Esophagus squamous epithelium (tissue), 5 donors: ENCODE measurements at regions not wholly inside any gene's neighbourhood (a gene's known extent, or its start where the extent isn't known, plus 50 kb on each side); places are given as distances from the start of the nearest gene placed in this dataset.

ENCODE experiments used
- DNase-seq: peaks from one replicate; lab custom pipeline; 2025; lab: John Stamatoyannopoulos, UW
- H3K27ac ChIP-seq, 4 donors: fragments of 200-600 bp; sonication (generic); one replicate each; pipeline ENCODE4 v1.5.1; 2016 to 2019; ENCODE audit warnings: mild to moderate bottlenecking in 1 of 4
- H3K27me3 ChIP-seq, 4 donors: fragments of 200-600 bp; sonication (generic); 1 replicate in 3 of 4; 2 replicates in 1 of 4; pipeline versions ENCODE4 v1.5.1 to v1.6.0; 2017 to 2021; ENCODE audit warnings: antibody characterized with exemption in 1 of 4
- H3K36me3 ChIP-seq, 3 donors: fragments of 200-600 bp; sonication (generic); one replicate each; pipeline ENCODE4 v1.5.1; 2016 to 2019
- H3K4me1 ChIP-seq, 3 donors: fragments of 200-600 bp; sonication (generic); one replicate each; pipeline ENCODE4 v1.5.1; 2017 to 2019
- H3K4me3 ChIP-seq, 4 donors: fragments of 200-600 bp; sonication (generic); 1 replicate in 3 of 4; 2 replicates in 1 of 4; pipeline ENCODE4 v1.5.1; 2016 to 2019; ENCODE audit warnings: mild to moderate bottlenecking in 2 of 4, moderate library complexity in 1 of 4
- H3K9me3 ChIP-seq, 3 donors: fragments of 200-600 bp; sonication (generic); one replicate each; pipeline ENCODE4 v1.5.1; 2016 to 2019
- POLR2A ChIP-seq, 4 donors: fragments of 450-650 bp; IDR thresholded peaks; one replicate each; pipeline ENCODE4 v1.6.1; 2017; ENCODE audit warnings: antibody characterized with exemption in 4 of 4, mild to moderate bottlenecking in 4 of 4, moderate library complexity in 3 of 4
- WGBS, 2 donors: methylation state at CpG; one replicate each; pipeline ENCODE4 v1.1.5; 2018; 5-methylcytosine and 5-hydroxymethylcytosine counted together
- intact Hi-C: fragments of 100-400 bp; cut with DNase I; formaldehyde crosslinking; loops from one replicate; pipeline ENCODE4 v1.15.0; 2022
- TF ChIP-seq, protein P1 (sequence below), 6 experiments: fragments of 450-650 bp in 4 of 6; fragments of 200-600 bp in 2 of 6; sonication (generic) in 2 of 6; IDR thresholded peaks; one replicate each; pipeline ENCODE4 v1.5.1; 2016 to 2019; ENCODE audit warnings: antibody characterized with exemption in 6 of 6, mild to moderate bottlenecking in 4 of 6, moderate library complexity in 4 of 6
- donor health status: DM: yes; HTN: yes; CAD: no.

DNA sequence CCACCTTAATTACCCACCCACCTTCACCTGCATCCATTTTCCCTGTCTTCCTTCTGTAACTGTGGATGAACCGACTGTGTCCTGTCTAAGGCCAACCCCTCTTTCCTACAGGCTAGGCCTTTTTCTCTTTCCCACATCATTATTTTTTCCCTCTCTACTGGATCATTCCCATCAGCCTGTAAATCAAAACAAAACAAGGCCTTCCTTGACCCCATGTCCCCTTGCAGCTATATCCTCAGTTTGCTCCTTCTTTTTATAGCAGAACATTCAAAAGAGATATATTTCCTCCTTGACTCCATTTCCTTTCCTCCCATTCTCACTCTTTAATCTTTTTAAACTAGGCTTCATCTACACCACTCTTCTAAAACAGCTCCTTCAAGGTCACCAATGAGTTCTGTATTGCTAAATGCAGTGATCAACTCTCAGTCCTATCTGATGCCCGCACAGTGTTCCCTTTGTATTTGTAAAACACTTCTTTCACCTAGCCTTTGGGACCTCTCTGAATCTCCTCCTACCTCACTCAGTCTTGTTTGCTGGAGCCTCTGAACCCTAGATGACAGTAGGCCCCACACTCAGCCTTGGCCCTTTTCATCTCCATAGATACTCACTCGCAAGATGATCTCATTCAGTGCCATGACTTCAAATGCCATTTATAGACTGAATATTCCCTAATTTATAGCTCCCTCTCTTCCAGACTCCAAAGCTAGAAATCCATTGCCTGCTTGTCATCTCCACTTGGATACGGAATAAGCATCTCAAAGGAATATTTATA is 55.7 kb downstream of the CXCR4 start:
- intact Hi-C loops = no loop called here
- H3K27me3 ChIP-seq = peaks cover 0 to 7% (median 0%) of the 10 kb centered on the region in 4 donors
- H3K27ac ChIP-seq = no peak overlapping the region
- H3K4me3 ChIP-seq = no peak overlapping the region
- TF ChIP-seq, protein P1, sequence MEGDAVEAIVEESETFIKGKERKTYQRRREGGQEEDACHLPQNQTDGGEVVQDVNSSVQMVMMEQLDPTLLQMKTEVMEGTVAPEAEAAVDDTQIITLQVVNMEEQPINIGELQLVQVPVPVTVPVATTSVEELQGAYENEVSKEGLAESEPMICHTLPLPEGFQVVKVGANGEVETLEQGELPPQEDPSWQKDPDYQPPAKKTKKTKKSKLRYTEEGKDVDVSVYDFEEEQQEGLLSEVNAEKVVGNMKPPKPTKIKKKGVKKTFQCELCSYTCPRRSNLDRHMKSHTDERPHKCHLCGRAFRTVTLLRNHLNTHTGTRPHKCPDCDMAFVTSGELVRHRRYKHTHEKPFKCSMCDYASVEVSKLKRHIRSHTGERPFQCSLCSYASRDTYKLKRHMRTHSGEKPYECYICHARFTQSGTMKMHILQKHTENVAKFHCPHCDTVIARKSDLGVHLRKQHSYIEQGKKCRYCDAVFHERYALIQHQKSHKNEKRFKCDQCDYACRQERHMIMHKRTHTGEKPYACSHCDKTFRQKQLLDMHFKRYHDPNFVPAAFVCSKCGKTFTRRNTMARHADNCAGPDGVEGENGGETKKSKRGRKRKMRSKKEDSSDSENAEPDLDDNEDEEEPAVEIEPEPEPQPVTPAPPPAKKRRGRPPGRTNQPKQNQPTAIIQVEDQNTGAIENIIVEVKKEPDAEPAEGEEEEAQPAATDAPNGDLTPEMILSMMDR (IDR thresholded peaks at IDR 0.05) = no peak
- no peak for TF ChIP-seq POLR2A (IDR thresholded peaks at IDR 0.05)
- H3K4me1 ChIP-seq = no peaks in the 10 kb centered on the region
- WGBS, 2 donors = 71 to 78% methylated on average over 4 of the region's 4 CpGs
- no peaks in the 10 kb centered on the region for H3K36me3 ChIP-seq
- DNase-seq = no peak
- H3K9me3 ChIP-seq = no peaks in the 10 kb centered on the region

DNA sequence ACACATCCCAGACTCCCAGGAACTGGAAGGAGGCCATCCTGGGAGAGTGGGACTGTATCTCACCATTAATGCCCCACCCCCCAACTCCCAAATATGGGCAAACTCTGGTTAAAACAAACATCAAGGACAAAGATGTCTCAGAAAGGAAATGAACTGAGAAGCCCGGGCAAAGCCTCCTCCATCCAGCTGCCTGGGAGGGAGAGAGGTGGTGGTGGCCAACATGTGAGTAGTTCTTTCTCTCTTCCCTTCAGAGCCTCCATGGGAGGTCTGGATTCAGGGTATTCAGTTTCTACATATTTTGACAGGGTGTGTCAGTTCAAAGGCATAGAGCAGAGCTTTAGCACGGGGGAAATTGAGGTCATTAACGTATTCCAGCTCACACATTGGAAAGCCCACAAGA is 57.5 kb downstream of the CXCR4 start:
- TF ChIP-seq, protein P1 (IDR thresholded peaks at IDR 0.05) = no peak
- no peak for TF ChIP-seq POLR2A (IDR thresholded peaks at IDR 0.05)
- intact Hi-C loops = no loop called here
- H3K9me3 ChIP-seq = no peaks in the 10 kb centered on the region
- DNase-seq = no peak
- no peaks in the 10 kb centered on the region for H3K4me1 ChIP-seq
- 40 to 42% methylated on average over 3 of the region's 3 CpGs for WGBS, 2 donors
- no peak overlapping the region for H3K27ac ChIP-seq
- no peak overlapping the region for H3K4me3 ChIP-seq
- no peaks in the 10 kb centered on the region for H3K27me3 ChIP-seq
- H3K36me3 ChIP-seq = no peaks in the 10 kb centered on the region

DNA sequence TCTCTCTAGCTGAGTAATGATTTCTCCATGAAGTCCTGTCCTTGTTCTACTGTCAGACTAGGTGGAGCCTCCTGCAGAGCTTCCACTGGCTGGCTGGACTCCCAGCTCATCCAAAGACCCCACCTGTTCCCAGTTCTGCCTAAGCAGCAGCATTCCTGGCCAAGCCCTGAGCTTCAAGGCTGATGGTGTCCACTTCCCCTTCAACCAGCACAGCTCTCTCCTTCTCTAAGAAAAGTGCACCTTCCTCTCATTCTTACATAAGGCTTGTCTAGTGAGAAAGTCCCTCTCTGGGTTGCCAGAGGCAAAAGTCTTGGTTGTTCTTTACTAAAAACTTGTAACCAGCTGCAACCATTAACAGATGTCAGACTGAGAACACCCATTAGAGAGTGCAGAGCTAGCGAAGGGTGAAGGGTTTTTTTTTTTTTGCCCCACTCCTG is 58.9 kb downstream of the CXCR4 start:
- TF ChIP-seq, protein P1 (IDR thresholded peaks at IDR 0.05) = no peak
- TF ChIP-seq POLR2A (IDR thresholded peaks at IDR 0.05) = no peak
- Histone ChIP-seq H3K27me3 (no peaks in the 10 kb centered on the region), H3K27ac (no peak overlapping the region), H3K9me3 (no peaks in the 10 kb centered on the region), H3K4me1 (no peaks in the 10 kb centered on the region), H3K4me3 (no peak overlapping the region), H3K36me3 (no peaks in the 10 kb centered on the region)
- intact Hi-C loops = no loop called here
- no peak for DNase-seq
- WGBS, 2 donors = 71 to 79% methylated on average over 1 of the region's 1 CpG

DNA sequence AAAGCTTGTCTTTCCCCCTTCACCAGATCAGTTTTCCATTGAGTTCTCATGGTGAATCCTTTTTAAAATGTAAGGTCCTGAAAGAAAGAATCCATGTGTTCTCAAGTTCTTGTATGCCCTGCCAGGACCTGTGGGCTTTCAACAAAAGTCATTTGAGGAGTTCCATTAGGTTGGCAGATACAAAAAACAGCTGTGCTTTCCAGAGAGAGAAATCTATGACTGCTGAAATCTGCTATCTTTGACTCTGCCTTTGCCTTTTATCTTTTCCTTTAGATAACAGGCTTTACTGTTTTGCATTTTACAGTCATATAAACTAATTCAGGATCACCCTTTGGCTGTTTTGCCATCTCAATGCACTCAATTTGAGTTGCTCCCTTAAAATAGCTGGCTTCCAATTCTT is 59.7 kb downstream of the CXCR4 start:
- intact Hi-C loops = no loop called here
- no peaks in the 10 kb centered on the region for H3K9me3 ChIP-seq
- no peak overlapping the region for H3K27ac ChIP-seq
- no peak overlapping the region for H3K4me3 ChIP-seq
- no peaks in the 10 kb centered on the region for H3K36me3 ChIP-seq
- no peak for TF ChIP-seq POLR2A (IDR thresholded peaks at IDR 0.05)
- TF ChIP-seq, protein P1 (IDR thresholded peaks at IDR 0.05) = no peak
- DNase-seq = no peak
- H3K27me3 ChIP-seq = no peaks in the 10 kb centered on the region
- H3K4me1 ChIP-seq = no peaks in the 10 kb centered on the region

DNA sequence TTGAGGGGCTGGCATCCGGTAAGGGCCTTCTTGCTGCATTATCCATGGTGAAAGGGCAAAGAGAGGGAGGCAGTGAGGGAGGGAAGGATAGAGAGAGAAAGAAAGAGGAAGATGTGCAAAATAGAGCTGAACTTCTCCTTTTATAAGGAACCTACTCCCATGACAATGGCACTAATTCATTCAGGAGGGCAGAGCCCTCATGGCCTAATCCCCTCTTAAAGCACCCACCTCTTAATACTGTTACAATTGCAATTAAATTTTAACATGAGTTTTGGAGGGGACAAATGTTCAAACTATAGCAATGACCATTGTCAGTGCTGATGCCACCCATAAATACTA is 60.2 kb downstream of the CXCR4 start:
- Histone ChIP-seq H3K9me3 (no peaks in the 10 kb centered on the region), H3K36me3 (no peaks in the 10 kb centered on the region), H3K4me1 (no peaks in the 10 kb centered on the region), H3K27me3 (no peaks in the 10 kb centered on the region), H3K27ac (no peak overlapping the region), H3K4me3 (no peak overlapping the region)
- no peak for DNase-seq
- TF ChIP-seq POLR2A (IDR thresholded peaks at IDR 0.05) = no peak
- intact Hi-C loops = no loop called here
- WGBS, 2 donors = 42 to 100% methylated on average over 1 of the region's 1 CpG
